HEK293 (cell line): ENCODE measurements at regions not wholly inside any gene's neighbourhood (a gene's known extent, or its start where the extent isn't known, plus 50 kb on each side); places are given as distances from the start of the nearest gene placed in this dataset.

Experiments used
- CTCF ChIA-PET: fragments of 350-600 bp; formaldehyde crosslinking; extraction: SDS; loops from one replicate; lab custom pipeline; 2021; ENCODE audit warnings: antibody characterized with exemption; lab: Yijun Ruan, JAX
- POLR2A ChIA-PET: fragments of 300-600 bp; formaldehyde crosslinking; extraction: SDS; loops from one replicate; lab custom pipeline; 2020; ENCODE audit warnings: antibody characterized with exemption, inconsistent platforms; lab: Yijun Ruan, JAX
- H3K27ac ChIP-seq: fragments of 200-500 bp; sonication (Bioruptor generic); 2 replicates; pipeline ENCODE4 v1.5.1; 2014; ENCODE audit warnings: low read depth, low read length, control low read depth, inconsistent platforms; ENCODE audit errors: extremely low read depth
- H3K36me3 ChIP-seq, 2 experiments: fragments of 200-500 bp in 1 of 2; sonication (Bioruptor generic) in 1 of 2; 1 replicate in 1 of 2; 2 replicates in 1 of 2; pipeline ENCODE4 v1.5.1; 2014 to 2017; ENCODE audit warnings: inconsistent platforms in 2 of 2, low read length in 2 of 2; ENCODE audit not compliant: control insufficient read depth in 2 of 2, insufficient read depth in 1 of 2
- H3K4me1 ChIP-seq: fragments of 200-500 bp; sonication (Bioruptor generic); 2 replicates; pipeline ENCODE4 v1.5.1; 2014; ENCODE audit warnings: mild to moderate bottlenecking, low read length, inconsistent platforms; ENCODE audit not compliant: control insufficient read depth, insufficient read depth
- H3K4me3 ChIP-seq: 2 replicates; pipeline ENCODE4 v1.5.1; 2011; ENCODE audit warnings: low read depth, mild to moderate bottlenecking, control low read depth, low read length, moderate library complexity
- H3K9me3 ChIP-seq: fragments of 200-500 bp; sonication (Bioruptor generic); 2 replicates; pipeline ENCODE4 v1.5.1; 2014; ENCODE audit warnings: low read depth, low read length, inconsistent platforms; ENCODE audit not compliant: control insufficient read depth, insufficient read depth
- ATF2 ChIP-seq: fragments of 450-650 bp; formaldehyde crosslinking; IDR thresholded peaks from 2 replicates; pipeline ENCODE4 v1.5.1; 2016; ENCODE audit warnings: missing biosample characterization, missing genetic modification characterization, low read depth
- ZBTB20 ChIP-seq: fragments of 450-650 bp; formaldehyde crosslinking; IDR thresholded peaks from 2 replicates; pipeline ENCODE4 v1.5.1; 2016; ENCODE audit warnings: missing biosample characterization, missing genetic modification characterization
- ZFHX2 ChIP-seq: fragments of 450-650 bp; formaldehyde crosslinking; conservative IDR thresholded peaks from 2 replicates; pipeline ENCODE4 v1.5.1; 2016; ENCODE audit warnings: missing biosample characterization, missing genetic modification characterization
- ZFP69B ChIP-seq: fragments of 450-650 bp; formaldehyde crosslinking; IDR thresholded peaks from 2 replicates; pipeline ENCODE4 v1.5.1; 2016; ENCODE audit warnings: missing biosample characterization, missing genetic modification characterization
- ZNF132 ChIP-seq: fragments of 450-650 bp; formaldehyde crosslinking; IDR thresholded peaks from 2 replicates; pipeline ENCODE4 v1.5.1; 2017; ENCODE audit warnings: missing biosample characterization, missing genetic modification characterization, borderline replicate concordance
- ZNF2 ChIP-seq: fragments of 450-650 bp; formaldehyde crosslinking; IDR thresholded peaks from 2 replicates; pipeline ENCODE4 v1.5.1; 2016; ENCODE audit warnings: missing biosample characterization, missing genetic modification characterization
- ZNF221 ChIP-seq: fragments of 450-650 bp; formaldehyde crosslinking; IDR thresholded peaks from 2 replicates; pipeline ENCODE4 v1.5.1; 2017; ENCODE audit warnings: missing biosample characterization, missing genetic modification characterization, borderline replicate concordance
- ZNF23 ChIP-seq: fragments of 450-650 bp; formaldehyde crosslinking; IDR thresholded peaks from 2 replicates; pipeline ENCODE4 v1.5.1; 2016; ENCODE audit warnings: missing biosample characterization, missing genetic modification characterization, borderline replicate concordance
- ZNF239 ChIP-seq: fragments of 450-650 bp; formaldehyde crosslinking; IDR thresholded peaks from 2 replicates; pipeline ENCODE4 v1.5.1; 2016; ENCODE audit warnings: missing biosample characterization, missing genetic modification characterization
- ZNF274 ChIP-seq, 2 experiments: fragments of 200-500 bp in 1 of 2; fragments of 450-650 bp in 1 of 2; sonication (Bioruptor generic) in 1 of 2; formaldehyde crosslinking in 1 of 2; IDR thresholded peaks; 2 replicates each; pipeline versions ENCODE4 v1.5.1 to v1.6.1; 2014 to 2016; ENCODE audit warnings: borderline replicate concordance in 1 of 2, inconsistent platforms in 1 of 2, low read length in 1 of 2, missing biosample characterization in 1 of 2, missing genetic modification characterization in 1 of 2
- ZNF324 ChIP-seq: fragments of 450-650 bp; formaldehyde crosslinking; IDR thresholded peaks from 2 replicates; pipeline ENCODE4 v1.5.1; 2016; ENCODE audit warnings: missing biosample characterization, missing genetic modification characterization
- ZNF354C ChIP-seq: fragments of 450-650 bp; formaldehyde crosslinking; IDR thresholded peaks from 2 replicates; pipeline ENCODE4 v1.5.1; 2016; ENCODE audit warnings: missing biosample characterization, missing genetic modification characterization, low read depth, borderline replicate concordance
- ZNF362 ChIP-seq: fragments of 450-650 bp; formaldehyde crosslinking; IDR thresholded peaks from 2 replicates; pipeline ENCODE4 v1.5.1; 2016; ENCODE audit warnings: missing biosample characterization, missing genetic modification characterization
- ZNF398 ChIP-seq: fragments of 450-650 bp; formaldehyde crosslinking; IDR thresholded peaks from 2 replicates; pipeline ENCODE4 v1.5.1; 2017; ENCODE audit warnings: missing biosample characterization, missing genetic modification characterization
- ZNF488 ChIP-seq: fragments of 450-650 bp; formaldehyde crosslinking; IDR thresholded peaks from 2 replicates; pipeline ENCODE4 v1.5.1; 2016; ENCODE audit warnings: missing biosample characterization, missing genetic modification characterization
- ZNF521 ChIP-seq: fragments of 450-650 bp; formaldehyde crosslinking; IDR thresholded peaks from 2 replicates; pipeline ENCODE4 v1.5.1; 2017; ENCODE audit warnings: missing biosample characterization, mild to moderate bottlenecking, missing genetic modification characterization
- ZNF530 ChIP-seq: fragments of 450-650 bp; formaldehyde crosslinking; IDR thresholded peaks from 2 replicates; pipeline ENCODE4 v1.5.1; 2016; ENCODE audit warnings: low read depth, missing biosample characterization, missing genetic modification characterization
- ZNF544 ChIP-seq: fragments of 450-650 bp; formaldehyde crosslinking; IDR thresholded peaks from 2 replicates; pipeline ENCODE4 v1.5.0; 2017; ENCODE audit warnings: missing biosample characterization, missing genetic modification characterization
- ZNF677 ChIP-seq: fragments of 450-650 bp; IDR thresholded peaks from 2 replicates; pipeline ENCODE4 v1.5.0; 2018; ENCODE audit warnings: missing biosample characterization, mild to moderate bottlenecking, missing genetic modification characterization, moderate library complexity
- ZNF707 ChIP-seq: fragments of 450-650 bp; formaldehyde crosslinking; IDR thresholded peaks from 2 replicates; pipeline ENCODE4 v1.5.1; 2016; ENCODE audit warnings: missing biosample characterization, missing genetic modification characterization
- ZSCAN23 ChIP-seq: fragments of 450-650 bp; formaldehyde crosslinking; IDR thresholded peaks from 2 replicates; pipeline ENCODE4 v1.5.1; 2016; ENCODE audit warnings: missing biosample characterization, missing genetic modification characterization
- TF ChIP-seq, protein P1 (sequence below): fragments of 450-650 bp; formaldehyde crosslinking; IDR thresholded peaks from 2 replicates; pipeline ENCODE4 v1.5.1; 2017; ENCODE audit warnings: missing biosample characterization, missing genetic modification characterization
- TF ChIP-seq, protein P2 (sequence below): fragments of 450-650 bp; formaldehyde crosslinking; IDR thresholded peaks from 2 replicates; pipeline ENCODE4 v1.5.1; 2016; ENCODE audit warnings: missing biosample characterization, missing genetic modification characterization
- TF ChIP-seq, protein P3 (sequence below): fragments of 450-650 bp; IDR thresholded peaks from 2 replicates; pipeline ENCODE4 v1.5.1; 2018; ENCODE audit warnings: missing biosample characterization, mild to moderate bottlenecking, missing genetic modification characterization

- TF ChIP-seq ZNF23 (tag by site-specific recombination): no peak
- TF ChIP-seq ZNF677 (tag by site-specific recombination): no peak
- no peak for TF ChIP-seq ZNF132
- no peak for TF ChIP-seq ATF2 (tag by site-specific recombination)
- no peak for TF ChIP-seq ZNF530 (tag by site-specific recombination)
- no peak for TF ChIP-seq ZBTB20
- no peak for TF ChIP-seq ZNF2 (tag by site-specific recombination)
- TF ChIP-seq ZFP69B: no peak
- no peak for TF ChIP-seq ZNF239 (tag by site-specific recombination)
- TF ChIP-seq, protein P1, sequence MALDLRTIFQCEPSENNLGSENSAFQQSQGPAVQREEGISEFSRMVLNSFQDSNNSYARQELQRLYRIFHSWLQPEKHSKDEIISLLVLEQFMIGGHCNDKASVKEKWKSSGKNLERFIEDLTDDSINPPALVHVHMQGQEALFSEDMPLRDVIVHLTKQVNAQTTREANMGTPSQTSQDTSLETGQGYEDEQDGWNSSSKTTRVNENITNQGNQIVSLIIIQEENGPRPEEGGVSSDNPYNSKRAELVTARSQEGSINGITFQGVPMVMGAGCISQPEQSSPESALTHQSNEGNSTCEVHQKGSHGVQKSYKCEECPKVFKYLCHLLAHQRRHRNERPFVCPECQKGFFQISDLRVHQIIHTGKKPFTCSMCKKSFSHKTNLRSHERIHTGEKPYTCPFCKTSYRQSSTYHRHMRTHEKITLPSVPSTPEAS (tag by site-specific recombination): no peak
- TF ChIP-seq ZNF324 (tag by site-specific recombination): no peak
- no peak for TF ChIP-seq ZNF274 (IDR thresholded peaks at IDR 0.05; ENCODE audit: low read length)
- no peak for TF ChIP-seq ZNF274 (tag by site-specific recombination; IDR thresholded peaks at IDR 0.05; ENCODE audit: borderline replicate concordance)
Observed at GRCh38 chr13:109867766-109868165, 81.4 kb upstream of the IRS2 start (continued).

GRCh38 chr13:109862627-109863026, 76.2 kb upstream of the IRS2 start:
- Histone ChIP-seq H3K4me1 (no peaks in the 10 kb centered on the region), H3K4me3 (no peak overlapping the region), H3K9me3 (no peaks in the 10 kb centered on the region), H3K36me3 (no peaks in the 10 kb centered on the region), H3K27ac (no peak overlapping the region)
- TF ChIP-seq ZNF362 (tag by site-specific recombination) (no peak), ZNF354C (tag by site-specific recombination) (no peak), ZNF398 (no peak), ZNF221 (tag by site-specific recombination) (no peak), ZFHX2 (tag by site-specific recombination) (no peak)
- POLR2A ChIA-PET: no interaction called here
- CTCF ChIA-PET: no interaction called here

- Histone ChIP-seq H3K36me3 (no peaks in the 10 kb centered on the region), H3K27ac (no peak overlapping the region), H3K4me1 (no peaks in the 10 kb centered on the region), H3K4me3 (no peak overlapping the region), H3K9me3 (no peaks in the 10 kb centered on the region)
- POLR2A ChIA-PET: no interaction called here
- CTCF ChIA-PET: interaction anchor here (0.6 kb wide), 1 partner anchor 100 kb away, joined by 4 read pairs; no protein-coding TSS in a partner anchor
- TF ChIP-seq ZSCAN23 (tag by site-specific recombination) (no peak), ZNF488 (tag by site-specific recombination) (no peak), ZNF544 (tag by site-specific recombination) (no peak), ZNF221 (tag by site-specific recombination) (no peak), ZNF530 (tag by site-specific recombination) (no peak), ZNF707 (no peak), ZNF521 (tag by site-specific recombination) (no peak)
- TF ChIP-seq, protein P2, sequence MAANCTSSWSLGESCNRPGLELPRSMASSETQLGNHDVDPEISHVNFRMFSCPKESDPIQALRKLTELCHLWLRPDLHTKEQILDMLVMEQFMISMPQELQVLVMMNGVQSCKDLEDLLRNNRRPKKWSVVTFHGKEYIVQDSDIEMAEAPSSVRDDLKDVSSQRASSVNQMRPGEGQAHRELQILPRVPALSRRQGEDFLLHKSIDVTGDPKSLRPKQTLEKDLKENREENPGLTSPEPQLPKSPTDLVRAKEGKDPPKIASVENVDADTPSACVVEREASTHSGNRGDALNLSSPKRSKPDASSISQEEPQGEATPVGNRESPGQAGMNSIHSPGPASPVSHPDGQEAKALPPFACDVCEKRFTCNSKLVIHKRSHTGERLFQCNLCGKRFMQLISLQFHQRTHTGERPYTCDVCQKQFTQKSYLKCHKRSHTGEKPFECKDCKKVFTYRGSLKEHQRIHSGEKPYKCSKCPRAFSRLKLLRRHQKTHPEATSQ (tag by site-specific recombination): no peak
- TF ChIP-seq, protein P3, sequence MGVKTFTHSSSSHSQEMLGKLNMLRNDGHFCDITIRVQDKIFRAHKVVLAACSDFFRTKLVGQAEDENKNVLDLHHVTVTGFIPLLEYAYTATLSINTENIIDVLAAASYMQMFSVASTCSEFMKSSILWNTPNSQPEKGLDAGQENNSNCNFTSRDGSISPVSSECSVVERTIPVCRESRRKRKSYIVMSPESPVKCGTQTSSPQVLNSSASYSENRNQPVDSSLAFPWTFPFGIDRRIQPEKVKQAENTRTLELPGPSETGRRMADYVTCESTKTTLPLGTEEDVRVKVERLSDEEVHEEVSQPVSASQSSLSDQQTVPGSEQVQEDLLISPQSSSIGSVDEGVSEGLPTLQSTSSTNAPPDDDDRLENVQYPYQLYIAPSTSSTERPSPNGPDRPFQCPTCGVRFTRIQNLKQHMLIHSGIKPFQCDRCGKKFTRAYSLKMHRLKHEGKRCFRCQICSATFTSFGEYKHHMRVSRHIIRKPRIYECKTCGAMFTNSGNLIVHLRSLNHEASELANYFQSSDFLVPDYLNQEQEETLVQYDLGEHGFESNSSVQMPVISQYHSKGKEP (tag by site-specific recombination): no peak
Observed at GRCh38 chr13:109859898-109860297, 73.5 kb upstream of the IRS2 start.
